Stimulated activated naive CD8-positive, alpha-beta T cell treated with anti-CD3 and anti-CD28 coated beads, Interleukin-15, Interleukin-2, amounts not matched to agents 100 ng/mL and 50 ng/mL, for 24 hours (primary cell): ENCODE measurements at regions not wholly inside any gene's neighbourhood (a gene's known extent, or its start where the extent isn't known, plus 50 kb on each side); places are given as distances from the start of the nearest gene placed in this dataset.

Experiments
- H3K27ac Mint-ChIP-seq: one replicate; pipeline ENCODE4 v1.8.0; 2021; ENCODE audit warnings: mild to moderate bottlenecking, mixed read lengths
- H3K27me3 Mint-ChIP-seq: one replicate; pipeline ENCODE4 v1.8.0; 2021; ENCODE audit warnings: mixed read lengths
- H3K36me3 Mint-ChIP-seq: one replicate; pipeline ENCODE4 v1.8.0; 2021; ENCODE audit warnings: low read depth, mixed read lengths
- H3K4me1 Mint-ChIP-seq: one replicate; pipeline ENCODE4 v1.8.0; 2021; ENCODE audit warnings: low read depth, mixed read lengths
- H3K4me3 Mint-ChIP-seq: one replicate; pipeline ENCODE4 v1.8.0; 2021; ENCODE audit warnings: mild to moderate bottlenecking, mixed read lengths
- H3K9me3 Mint-ChIP-seq: one replicate; pipeline ENCODE4 v1.8.0; 2021; ENCODE audit warnings: mixed read lengths

DNA sequence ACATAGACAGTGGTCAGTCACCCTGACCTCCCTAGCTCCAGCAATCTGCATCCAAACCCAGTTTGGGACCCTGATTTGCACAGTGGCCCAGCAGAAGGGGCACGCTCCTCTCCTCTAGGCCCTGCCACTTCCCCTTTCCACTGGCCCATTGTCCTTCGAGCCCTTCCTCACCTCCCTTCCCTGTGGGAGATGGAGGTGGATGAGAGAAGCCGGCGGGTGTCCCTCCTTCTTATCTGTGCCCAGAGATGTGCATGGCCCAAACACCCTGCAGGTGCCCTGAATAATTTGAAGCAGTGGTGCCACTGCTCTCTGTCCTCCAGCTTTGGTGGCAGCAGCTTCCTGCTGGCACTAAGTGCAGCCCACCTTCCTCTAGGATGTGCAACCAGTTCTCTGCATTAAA lies 140.0 kb downstream of the BARX1 start:
- H3K9me3 Mint-ChIP-seq, result no peaks in the 10 kb centered on the region
- H3K4me3 Mint-ChIP-seq, result no peak overlapping the region
- H3K36me3 Mint-ChIP-seq, result no peaks in the 10 kb centered on the region
- H3K27me3 Mint-ChIP-seq, result peaks cover 16% of the 10 kb centered on the region
- H3K27ac Mint-ChIP-seq, result no peak overlapping the region
- H3K4me1 Mint-ChIP-seq, result no peaks in the 10 kb centered on the region

DNA sequence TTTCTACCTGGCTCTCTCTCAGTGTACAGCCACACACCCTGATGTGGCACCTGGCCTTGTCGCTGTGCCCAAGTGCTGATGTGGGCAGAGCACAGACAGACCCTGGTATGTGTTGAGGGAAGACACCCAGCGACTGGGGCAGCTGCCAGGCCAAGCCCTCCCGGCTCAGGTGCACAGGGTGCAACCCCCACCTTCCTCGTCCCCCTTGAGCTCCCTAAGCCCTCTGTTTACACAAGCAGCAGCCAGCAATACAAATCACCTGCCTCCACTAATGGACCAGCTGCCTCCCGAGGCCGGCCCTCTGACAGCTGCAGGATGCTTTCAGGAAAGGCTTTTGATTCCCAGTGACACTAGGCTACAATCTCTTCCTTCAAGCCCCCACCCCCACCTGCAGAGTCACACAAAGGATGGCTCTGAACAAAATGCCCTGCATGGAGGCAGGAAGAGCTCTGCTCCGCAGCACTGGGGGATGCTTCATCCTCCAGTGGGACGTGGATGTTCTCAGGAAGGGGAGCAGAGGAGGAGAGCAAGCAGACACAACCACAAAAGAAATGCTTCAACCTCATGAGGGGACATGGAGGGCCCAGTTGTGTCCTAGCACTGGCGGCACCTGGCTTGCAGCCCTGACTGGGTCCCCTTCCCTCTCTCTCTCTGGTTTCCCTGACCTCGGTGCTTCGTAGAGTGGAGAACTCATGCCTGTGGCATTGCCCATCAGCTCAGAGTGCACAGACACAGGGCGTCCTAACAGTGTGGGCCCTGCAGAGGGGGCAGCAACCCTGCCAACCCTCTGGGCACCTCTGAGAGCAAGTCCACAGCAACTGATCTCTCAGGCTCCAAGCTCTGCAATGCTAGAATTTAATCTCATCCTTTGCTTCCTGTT lies 140.8 kb downstream of the BARX1 start:
- Mint-ChIP-seq H3K4me1 (no peaks in the 10 kb centered on the region), H3K27ac (no peak overlapping the region), H3K27me3 (peaks cover 15% of the 10 kb centered on the region), H3K9me3 (no peaks in the 10 kb centered on the region), H3K4me3 (no peak overlapping the region), H3K36me3 (no peaks in the 10 kb centered on the region)

DNA sequence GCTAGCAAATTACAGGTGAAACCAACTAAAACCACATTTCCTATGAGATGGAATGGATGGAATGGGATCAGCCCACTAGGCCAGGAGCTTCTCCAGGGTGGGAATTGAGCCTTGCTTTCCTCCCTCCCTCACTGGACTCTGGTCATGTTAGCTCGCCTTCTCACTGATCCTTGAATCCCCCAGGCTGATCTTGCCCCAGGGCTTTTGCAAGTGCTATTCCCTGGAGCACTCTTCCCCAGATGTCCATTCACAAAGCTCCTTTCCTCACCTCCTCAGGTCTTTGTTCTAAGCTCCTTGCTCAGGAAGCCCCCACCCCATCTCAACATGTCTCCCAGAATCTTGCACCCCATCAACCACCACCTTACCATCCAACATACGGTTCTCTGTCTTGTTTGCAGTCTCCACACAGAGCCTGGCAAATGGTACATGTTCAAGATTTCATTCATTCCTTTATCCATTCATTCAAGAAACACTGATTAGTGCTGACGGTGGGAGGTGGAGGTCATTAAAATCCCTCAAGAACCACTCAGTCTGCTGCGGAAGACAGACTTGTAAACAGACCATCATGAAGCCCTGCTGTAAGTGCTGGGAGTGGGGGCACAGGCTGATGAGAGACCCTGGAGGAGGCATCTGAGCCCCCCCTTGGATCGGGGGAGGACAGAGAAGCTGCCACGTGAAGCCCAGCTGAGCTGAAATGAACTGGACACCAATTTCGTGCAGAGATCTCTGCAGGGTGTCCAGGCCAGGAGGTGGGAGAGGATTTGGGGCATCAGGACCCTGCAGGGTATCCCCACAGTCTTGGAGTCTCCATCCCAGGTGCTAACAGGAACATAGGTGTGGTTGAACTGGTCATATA lies 141.7 kb downstream of the BARX1 start:
- Mint-ChIP-seq H3K4me1 (no peaks in the 10 kb centered on the region), H3K9me3 (no peaks in the 10 kb centered on the region), H3K4me3 (no peak overlapping the region), H3K36me3 (no peaks in the 10 kb centered on the region), H3K27ac (no peak overlapping the region), H3K27me3 (peaks cover 15% of the 10 kb centered on the region)

DNA sequence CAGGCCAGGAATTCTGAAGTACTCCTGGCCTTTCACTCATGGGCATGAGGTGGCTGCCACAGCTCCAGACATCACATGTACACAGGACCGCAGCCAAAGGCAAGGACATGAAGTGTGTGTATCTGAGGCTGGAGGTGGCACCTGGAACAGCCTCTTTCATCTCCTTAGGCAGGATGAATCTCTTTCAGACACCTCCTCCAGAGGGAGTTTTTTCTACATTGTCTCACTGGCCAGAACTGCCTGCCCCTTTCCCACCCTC lies 142.8 kb downstream of the BARX1 start:
- H3K4me1 Mint-ChIP-seq, result no peaks in the 10 kb centered on the region
- no peaks in the 10 kb centered on the region for H3K36me3 Mint-ChIP-seq
- no peaks in the 10 kb centered on the region for H3K9me3 Mint-ChIP-seq
- no peak overlapping the region for H3K27ac Mint-ChIP-seq
- peaks cover 15% of the 10 kb centered on the region for H3K27me3 Mint-ChIP-seq
- H3K4me3 Mint-ChIP-seq, result no peak overlapping the region

DNA sequence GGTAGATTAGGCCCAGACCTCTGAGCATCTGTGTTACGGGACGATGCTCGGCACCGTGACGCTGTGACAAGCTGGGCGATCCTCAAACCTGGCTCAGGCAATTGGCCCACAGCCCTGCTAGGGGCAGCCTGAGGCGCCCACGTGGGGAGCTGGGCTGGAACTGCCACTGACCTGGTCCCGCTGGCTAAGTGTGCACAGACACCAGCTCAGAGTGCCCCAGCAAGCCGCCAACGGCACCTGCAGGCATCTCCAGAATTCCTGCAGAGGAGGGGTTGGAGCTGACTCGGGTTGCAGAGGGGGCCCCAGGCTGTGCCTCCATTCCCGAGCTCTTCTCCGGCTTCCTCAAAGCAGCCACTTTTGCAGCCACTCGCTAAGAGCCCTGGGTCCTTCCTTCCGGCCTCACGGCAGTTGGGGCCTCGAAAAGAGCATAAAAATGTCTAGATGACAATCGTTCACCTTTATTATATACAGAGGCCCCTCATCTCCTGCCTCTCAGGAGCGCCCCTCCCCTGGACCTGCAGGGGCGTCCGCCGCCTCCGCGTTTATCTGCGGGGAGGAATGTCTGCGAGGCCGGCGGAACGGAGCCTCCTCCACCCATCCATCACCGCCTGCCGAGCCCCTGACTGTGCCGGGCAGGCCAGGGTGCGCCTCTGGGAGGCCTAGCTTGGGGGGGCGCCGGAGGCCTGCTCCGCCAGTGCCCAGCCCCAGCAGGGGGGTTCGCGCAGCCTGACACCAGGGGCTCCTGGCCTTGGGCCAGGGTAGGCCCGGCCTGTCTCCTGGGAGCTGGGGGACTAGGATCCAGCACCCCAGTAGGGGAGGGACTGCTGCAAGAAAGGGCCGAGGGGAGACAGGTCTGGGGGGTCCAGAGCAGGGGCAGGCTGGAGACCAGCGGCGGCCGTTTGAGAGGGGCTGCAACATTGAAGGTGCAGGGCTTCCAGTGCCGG lies 144.9 kb downstream of the BARX1 start:
- Mint-ChIP-seq H3K9me3 (peaks cover 4% of the 10 kb centered on the region), H3K4me1 (no peaks in the 10 kb centered on the region), H3K36me3 (no peaks in the 10 kb centered on the region), H3K4me3 (no peak overlapping the region), H3K27me3 (peaks cover 6% of the 10 kb centered on the region), H3K27ac (no peak overlapping the region)

DNA sequence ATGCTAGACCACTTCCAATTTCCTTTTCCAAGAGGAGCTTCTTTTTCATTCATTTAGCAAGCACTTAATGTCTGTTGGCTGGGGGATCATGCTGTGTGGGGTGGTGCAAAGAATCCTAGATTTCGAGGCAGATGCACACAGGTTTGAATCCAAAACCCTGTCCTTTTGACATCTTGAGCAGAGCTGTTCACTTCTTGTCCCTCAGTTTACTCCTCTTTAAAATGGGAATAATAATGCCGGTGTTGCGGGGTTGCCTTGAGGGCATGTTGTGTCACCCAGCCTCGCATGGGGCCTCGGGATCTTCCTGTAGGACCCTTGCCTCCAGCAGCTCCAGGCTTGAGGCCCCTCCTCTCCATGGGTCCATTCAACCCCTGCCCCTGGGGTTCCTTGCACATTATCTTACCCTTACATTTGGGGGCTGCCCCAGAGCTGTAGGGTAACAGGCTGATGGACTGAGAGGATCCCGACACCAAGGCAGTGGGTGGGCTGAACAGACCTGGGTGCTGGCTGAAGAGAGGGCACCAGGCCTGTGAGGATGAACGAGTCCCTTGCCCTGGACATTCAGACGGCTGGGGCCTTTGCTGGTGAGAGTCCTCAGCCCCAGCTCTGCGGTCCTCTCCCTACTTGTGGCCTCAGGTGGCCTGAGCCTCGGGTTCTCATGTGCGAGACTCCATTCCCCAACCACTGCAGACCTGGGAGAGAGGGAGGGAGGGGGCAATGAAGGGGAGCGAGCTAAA lies 145.8 kb downstream of the BARX1 start:
- Mint-ChIP-seq H3K4me1 (no peaks in the 10 kb centered on the region), H3K4me3 (no peak overlapping the region), H3K36me3 (no peaks in the 10 kb centered on the region), H3K27me3 (peaks cover 9% of the 10 kb centered on the region), H3K9me3 (peaks cover 4% of the 10 kb centered on the region), H3K27ac (no peak overlapping the region)

DNA sequence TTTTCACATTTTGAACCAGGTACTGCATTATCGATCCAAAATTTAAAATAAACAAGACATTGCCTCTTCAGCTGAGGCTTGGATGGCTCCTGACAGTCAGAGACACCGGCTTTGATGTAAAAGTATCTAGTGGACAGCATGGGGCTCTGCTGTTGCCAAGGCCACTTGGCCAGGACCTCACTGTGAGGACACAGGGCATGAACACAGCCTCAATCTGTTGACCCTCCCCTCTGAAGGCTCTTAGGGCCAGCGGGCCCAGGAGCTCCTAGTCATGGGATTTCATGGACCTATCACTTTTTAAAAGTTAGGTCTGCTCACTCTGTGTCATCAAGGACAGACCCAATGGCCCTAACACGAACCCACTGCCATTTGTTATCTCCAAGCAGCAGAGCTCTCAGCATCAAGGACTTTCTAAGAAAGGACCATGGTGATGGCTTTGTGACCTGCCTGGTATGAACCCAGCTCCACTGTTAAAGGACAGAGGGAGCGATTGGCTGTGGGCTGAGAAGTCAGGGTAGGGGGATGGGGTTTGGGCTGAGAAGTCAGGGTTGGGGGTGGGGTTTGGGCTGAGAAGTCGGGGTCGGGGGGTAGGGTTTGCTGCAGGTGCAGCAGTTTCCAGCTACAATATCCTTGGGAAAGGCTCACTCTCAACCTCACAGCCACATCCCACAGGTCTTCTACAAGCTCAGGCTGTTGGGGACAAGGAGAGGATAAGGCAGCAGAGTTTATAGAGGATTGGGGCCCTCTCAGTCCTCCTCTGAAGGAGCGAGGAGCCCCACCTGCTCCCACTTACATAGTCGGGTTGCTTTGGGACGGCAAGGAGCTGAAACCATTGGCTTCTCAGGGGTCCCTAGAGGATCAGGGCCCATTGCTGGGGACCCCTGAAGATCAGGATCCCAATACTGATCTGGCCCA lies 146.8 kb downstream of the BARX1 start:
- no peaks in the 10 kb centered on the region for H3K36me3 Mint-ChIP-seq
- peaks cover 4% of the 10 kb centered on the region for H3K9me3 Mint-ChIP-seq
- H3K4me3 Mint-ChIP-seq, result no peak overlapping the region
- no peaks in the 10 kb centered on the region for H3K4me1 Mint-ChIP-seq
- peaks cover 7% of the 10 kb centered on the region for H3K27me3 Mint-ChIP-seq
- H3K27ac Mint-ChIP-seq, result no peak overlapping the region

DNA sequence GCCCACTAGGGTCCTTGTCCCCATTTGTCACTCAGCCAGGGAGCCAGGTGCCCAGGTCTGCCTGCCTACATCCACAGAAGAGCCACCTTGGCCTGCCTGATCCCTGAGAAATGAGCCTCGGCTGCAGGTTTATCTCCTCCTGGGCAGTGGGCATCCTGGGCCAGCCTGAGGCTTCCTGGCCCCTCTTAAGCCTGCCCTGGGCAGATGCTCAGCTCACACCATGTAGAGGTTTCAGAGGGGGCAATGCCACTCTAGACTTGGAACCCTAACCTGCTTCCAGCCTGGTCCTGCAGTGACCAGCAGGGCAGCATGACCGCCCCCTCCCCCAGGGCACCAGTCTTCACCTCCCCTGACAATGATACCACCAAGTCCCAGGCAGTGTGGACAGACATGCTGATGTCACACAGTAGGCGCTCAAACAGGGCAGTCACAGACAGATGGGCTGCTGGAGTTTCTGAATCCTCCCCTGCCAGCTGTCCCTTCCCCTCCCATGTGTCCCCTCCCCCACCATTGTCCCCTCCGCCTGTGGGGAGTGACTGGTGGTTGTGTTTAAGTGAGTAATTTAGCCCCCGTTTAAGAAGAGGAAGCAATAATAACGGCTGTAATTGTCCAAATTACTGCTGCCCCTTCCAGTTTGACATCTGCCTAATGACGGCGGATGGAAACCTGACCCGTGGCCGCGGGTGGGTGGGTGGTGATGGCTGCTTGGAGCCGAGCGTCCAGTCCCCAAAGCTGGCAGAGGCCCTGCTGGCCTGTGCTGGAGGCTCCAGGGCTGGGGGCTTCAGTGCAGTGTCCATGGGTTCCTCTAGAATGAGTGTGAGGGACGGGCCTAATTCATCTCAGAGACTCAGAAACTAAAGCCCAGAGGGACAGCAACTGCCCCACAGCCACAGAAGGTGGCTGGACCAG lies 147.7 kb downstream of the BARX1 start:
- no peaks in the 10 kb centered on the region for H3K4me1 Mint-ChIP-seq
- no peak overlapping the region for H3K4me3 Mint-ChIP-seq
- no peaks in the 10 kb centered on the region for H3K36me3 Mint-ChIP-seq
- H3K9me3 Mint-ChIP-seq, result peaks cover 4% of the 10 kb centered on the region
- peaks cover 4% of the 10 kb centered on the region for H3K27me3 Mint-ChIP-seq
- no peak overlapping the region for H3K27ac Mint-ChIP-seq

DNA sequence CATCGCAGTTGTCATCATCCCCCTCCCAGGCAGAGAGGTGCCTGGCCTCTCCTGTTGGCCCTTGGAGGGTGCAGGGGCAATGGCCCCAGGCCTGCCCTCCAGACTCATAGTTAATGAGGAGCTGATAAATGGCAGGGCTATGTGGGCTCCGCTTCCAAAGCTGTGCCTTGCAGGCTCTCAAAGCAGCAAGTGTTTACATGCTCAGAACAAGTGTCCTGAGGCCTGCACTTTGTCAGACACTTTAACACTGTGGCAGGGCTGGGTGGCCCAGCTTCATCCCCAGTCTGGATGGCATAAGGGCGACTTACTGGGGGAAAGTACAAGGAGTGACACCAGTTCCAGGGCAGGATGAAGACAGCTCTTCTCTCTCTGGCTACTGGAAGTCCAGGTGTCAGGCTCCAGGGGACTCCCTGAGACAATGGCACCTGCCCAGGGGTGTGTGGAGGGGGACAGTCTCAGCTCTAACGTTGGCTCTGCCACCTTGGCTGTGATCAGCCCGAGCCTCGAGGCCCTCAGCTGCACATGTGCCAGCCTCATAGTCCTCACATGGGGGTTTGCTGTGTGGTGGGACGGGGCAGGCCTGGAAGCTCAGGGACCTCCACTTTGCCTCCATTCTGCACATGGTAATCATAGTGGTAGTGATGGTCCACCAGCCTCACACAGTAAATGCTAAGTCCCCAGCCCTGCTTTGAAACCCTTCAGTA lies 153.4 kb downstream of the BARX1 start:
- Mint-ChIP-seq H3K4me1 (no peaks in the 10 kb centered on the region), H3K4me3 (no peak overlapping the region), H3K27ac (no peak overlapping the region), H3K27me3 (peaks cover 21% of the 10 kb centered on the region), H3K9me3 (peaks cover 8% of the 10 kb centered on the region), H3K36me3 (no peaks in the 10 kb centered on the region)

DNA sequence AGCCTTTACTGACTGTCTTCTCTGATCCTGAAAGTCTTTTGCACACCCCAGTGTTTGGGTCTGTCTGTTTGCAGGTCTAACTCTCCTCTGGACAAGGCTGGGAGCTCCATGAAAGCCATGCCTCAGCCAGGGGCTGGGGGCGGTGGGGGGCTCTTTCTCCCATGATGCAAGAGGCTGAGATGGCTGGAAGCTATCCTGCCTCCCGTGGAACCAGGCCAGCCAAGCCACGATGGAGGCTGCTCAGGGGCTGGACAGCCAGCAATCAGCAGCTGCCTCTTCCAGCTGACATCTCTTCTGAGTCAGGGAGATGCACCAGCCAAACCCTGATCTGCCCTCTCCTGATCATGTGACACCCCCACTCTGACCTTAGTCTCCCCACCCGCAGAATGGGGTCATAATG lies 154.0 kb downstream of the BARX1 start:
- peaks cover 6% of the 10 kb centered on the region for H3K9me3 Mint-ChIP-seq
- H3K27me3 Mint-ChIP-seq, result peaks cover 23% of the 10 kb centered on the region
- no peaks in the 10 kb centered on the region for H3K36me3 Mint-ChIP-seq
- H3K4me3 Mint-ChIP-seq, result no peak overlapping the region
- H3K4me1 Mint-ChIP-seq, result no peaks in the 10 kb centered on the region
- no peak overlapping the region for H3K27ac Mint-ChIP-seq

DNA sequence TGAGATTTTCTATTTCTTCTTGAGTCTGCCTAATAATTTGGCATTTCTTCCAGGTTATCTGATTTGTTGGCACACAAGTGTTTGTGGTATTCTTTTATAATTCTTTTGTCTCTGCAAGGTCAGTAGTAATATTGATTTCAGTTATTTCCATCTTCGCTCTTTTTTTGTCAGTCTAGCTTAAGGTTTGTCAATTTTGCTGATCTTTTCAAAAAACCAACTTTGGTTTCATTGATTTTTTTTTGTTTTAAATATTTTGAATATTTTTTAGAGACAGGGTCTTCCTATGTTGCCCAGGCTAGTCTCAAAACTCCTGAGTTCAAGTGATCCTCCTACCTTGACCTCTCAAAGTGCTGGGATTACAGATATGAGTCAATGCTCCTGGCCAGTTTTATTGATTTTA lies 162.8 kb downstream of the BARX1 start:
- Mint-ChIP-seq H3K36me3 (no peaks in the 10 kb centered on the region), H3K27ac (no peak overlapping the region), H3K4me3 (no peak overlapping the region), H3K27me3 (peaks cover 51% of the 10 kb centered on the region), H3K4me1 (no peaks in the 10 kb centered on the region), H3K9me3 (peaks cover 4% of the 10 kb centered on the region)

DNA sequence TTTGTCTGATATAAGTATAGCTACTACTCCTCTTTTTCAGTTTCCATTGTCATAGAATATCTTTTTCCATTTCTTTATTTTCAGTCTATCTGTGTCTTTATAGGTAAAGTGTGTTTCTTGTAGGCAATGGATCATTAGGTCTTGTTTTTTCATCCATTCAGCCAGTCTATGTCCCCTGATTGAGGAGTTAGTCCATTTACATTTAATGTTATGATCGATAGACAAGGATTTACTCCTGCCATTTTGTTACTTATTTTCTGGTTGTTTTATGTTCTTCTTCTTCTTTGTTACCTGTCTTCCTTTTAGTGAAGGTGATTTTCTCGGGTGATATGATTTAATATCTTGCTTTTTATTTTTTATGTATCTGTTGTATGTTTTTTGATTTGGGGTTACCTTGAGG lies 169.0 kb downstream of the BARX1 start:
- H3K9me3 Mint-ChIP-seq, result peaks cover 22% of the 10 kb centered on the region
- no peaks in the 10 kb centered on the region for H3K36me3 Mint-ChIP-seq

More for the DNA sequence above, 169.0 kb downstream of the BARX1 start:
- Mint-ChIP-seq H3K27ac (no peak overlapping the region), H3K27me3 (peaks cover 68% of the 10 kb centered on the region), H3K4me1 (no peaks in the 10 kb centered on the region), H3K4me3 (no peak overlapping the region)
